HG03103 (cell line): ENCODE measurements at regions not wholly inside any gene's neighbourhood (a gene's known extent, or its start where the extent isn't known, plus 50 kb on each side); places are given as distances from the start of the nearest gene placed in this dataset.

Experiments
- ATAC-seq: cut with Tn5 transposase; IDR thresholded peaks from one replicate; pipeline ENCODE4 v1.9.1; 2021; ENCODE audit warnings: low read depth; ENCODE audit not compliant: unreplicated experiment

DNA sequence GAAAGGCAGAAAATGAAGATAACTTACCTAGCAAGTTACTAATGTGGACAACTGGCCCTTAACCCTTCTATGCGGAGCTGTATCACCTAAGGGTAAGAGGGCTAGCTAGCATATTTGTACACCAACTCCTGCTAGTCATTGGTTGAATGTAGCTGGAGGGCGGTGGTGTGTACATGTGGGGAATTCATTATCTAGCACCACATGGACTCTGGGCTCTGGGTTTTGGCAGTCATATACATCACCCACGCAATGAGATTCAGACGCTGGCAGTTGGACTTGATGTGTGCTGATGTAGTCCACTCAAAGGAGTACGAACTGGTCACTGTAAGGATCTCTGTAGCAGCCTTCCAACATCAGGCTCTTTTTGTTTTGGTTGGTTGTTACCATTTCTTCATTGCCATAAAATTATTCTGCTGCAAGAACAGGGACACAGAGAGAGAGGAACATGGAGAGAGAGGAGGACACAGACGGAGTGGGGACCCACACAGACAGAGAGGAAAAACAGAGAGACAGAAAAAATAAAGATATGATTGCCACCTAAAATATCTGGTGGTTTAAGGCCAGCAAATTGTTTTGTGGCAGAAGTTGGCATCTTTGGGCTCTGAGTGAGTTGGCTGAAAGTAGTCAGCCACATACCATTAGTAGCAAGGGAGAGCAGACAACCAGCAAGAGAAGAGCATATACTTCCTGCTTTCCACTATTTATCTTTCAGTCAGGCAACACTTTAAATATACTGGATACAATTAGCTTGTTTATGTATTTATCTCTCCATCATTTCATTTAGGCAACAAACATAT, 76.7 kb upstream of the MTPN start:
- ATAC-seq, result no peak

DNA sequence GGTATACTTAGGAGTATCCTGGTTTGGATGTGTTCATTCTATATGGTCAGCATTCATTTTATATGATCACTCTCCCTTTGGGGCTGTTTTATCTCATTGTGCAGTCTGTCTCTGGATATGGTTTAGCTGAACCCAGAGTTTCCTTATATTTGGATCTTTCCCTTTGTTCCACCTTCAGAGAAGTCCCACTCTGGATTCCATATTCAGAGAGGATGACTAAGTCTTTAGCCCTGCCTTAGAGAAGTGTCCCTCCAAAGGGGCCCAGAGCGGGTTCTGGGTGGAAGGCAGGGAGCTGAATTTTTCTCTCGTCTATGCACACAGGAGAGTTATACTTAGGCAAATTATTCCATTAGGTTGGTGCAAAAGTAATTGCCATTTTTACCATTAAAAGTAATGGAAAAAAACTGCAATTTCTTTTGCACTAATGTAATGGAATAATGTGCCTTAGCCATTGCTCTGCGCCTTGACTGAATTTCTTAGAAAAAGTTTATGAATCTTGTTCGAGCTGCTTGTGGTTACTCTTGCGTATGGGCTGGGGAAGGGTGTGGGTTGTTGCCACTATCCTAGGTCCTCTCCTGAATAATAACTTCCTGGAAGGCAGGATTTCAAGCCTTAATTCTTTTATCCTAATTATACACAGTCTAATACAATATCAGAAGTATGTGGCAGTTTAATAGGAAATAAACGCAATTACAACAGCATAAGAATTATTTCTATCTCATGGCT, 74.2 kb upstream of the MTPN start:
- no peak for ATAC-seq

DNA sequence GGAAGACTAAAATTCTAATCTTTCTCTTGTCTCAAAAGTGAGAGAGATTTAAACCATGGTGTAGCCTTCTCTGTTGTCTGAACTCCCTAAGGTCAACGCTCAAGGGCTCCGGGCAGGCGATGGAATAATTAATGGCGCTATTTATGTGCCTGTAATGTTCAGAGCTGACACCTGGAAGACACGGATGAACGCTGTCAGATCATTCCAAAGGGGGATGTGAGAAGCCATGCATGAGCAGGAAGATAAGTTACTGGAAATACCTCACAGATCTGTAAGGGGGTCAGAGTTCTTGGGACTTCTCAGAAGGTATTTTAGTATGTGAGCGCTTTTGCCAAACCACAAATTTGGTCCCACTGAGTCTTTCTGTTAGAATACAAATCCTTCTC, 73.3 kb upstream of the MTPN start:
- no peak for ATAC-seq

- ATAC-seq, result no peak
These were observed 72.8 kb upstream of the MTPN start for GRCh38 chr7:136049818-136050461.

GRCh38 chr7:136049117-136049516, 72.0 kb upstream of the MTPN start:
- no peak for ATAC-seq

DNA sequence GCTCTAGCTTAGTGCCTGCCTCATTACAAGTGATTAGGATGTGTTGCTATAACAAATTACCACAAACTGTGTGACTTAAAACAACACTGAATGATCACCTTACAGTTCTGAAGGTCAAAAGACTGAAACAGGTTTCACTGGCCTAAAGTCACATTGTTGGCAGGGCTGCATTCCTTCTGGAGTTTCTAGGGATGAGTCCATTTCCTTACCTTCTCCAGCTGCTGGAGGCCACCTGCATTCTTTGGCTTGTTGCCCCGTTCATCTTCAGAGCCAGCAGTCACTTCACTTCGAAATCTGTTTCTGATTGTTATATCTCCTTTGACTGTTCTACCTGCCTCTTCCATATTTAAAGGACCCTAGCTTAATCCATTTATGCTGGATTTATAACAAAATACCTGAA, 69.4 kb upstream of the MTPN start:
- ATAC-seq, result no peak

DNA sequence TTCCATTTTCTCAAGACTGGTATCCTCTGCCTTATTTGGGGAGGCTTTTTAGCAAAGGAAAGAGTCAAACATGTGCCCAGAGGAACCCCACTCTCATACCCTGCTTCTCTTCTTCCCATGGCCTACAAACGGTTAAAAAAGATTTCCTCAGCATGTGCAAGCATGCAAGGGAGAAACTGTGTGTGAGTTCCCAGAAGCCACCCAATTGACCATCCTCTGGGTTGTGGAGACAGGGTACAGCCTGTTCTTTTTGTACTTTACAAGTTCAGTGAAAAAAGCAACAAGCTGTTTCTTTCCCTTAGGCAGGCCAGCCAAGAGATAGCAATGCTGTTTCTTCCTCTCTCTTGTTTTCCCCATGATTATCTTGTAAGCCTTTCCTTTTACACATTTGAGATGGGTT, 68.8 kb upstream of the MTPN start:
- ATAC-seq, result no peak

DNA sequence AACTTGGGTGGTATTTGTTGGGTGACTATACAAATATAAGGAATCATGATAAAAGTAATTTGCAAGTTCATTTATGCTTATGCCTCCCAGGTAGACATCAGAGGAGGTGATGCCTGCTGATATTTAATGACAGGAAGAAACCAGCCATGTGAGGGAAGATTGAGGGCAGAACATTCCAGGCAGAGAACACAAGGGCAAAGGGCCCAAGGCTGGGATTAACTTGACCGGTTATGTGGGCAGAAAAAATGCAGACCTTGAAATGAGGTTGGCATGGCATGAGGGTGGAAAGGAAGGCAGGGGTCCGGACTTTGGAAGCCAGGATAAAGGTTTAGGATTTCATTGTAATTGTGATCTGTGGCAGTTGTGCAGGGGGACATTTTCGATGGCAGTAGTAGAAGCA, 68.0 kb upstream of the MTPN start:
- no peak for ATAC-seq

DNA sequence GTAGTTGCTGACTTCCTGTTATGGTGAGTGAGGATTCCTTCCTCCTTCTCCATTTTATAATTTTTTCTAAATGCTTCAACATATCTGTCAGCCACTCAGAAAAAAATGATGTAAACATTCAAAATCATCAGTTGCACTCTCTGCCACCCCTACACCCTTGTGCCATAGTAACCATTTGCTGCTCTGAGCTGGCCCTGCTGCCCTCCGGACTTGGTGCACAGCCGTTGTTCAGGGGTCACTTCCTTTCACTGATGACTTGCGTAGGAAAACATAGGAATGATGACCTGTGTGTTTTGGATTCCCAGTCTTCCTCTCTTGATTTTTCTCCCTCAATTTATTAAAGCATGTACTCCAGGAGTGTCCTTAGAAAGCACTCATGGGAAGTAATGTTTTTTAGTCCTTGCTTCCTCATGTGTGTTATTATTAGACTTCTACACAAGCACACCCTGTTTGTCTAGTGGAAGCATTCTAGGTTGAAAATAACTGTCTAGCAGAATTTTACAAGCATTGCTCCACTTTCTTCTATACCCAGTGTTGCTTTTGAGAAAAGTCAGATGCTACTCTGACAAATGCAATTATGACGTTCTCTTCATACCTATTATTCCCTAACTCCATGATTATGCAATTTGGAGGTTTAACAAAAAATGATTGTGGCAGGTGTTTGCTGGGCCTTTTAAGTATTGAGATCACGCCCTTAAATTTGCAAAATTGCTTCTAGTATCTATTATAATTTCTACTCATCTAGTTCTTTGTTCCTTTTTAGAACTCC, 62.6 kb upstream of the MTPN start:
- no peak for ATAC-seq

DNA sequence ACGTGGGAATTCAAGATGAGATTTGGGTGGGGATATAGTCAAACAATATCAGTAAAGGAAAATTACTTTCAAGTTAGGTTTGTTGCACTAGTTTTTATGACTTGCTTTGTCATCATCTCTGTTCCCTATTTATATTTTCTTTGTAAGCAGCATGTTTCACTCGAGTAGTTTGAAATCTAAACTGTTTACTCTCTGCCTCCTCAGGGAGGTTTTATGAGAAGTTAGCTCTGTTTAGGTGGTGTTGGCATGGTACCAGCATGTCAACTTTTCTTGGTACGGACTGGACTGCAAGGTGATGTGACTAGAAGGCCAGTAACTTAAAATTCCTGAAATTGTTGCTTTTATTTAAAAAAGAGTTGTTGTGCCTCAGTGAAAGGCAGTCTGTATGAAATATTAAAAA, 59.2 kb upstream of the MTPN start:
- no peak for ATAC-seq

- no peak for ATAC-seq
These were observed 57.0 kb upstream of the MTPN start for GRCh38 chr7:136034132-136034531.

- no peak for ATAC-seq
These were observed 56.4 kb upstream of the MTPN start for GRCh38 chr7:136033413-136034031.

- ATAC-seq, result peak; percentile 78
These were observed 53.7 kb upstream of the MTPN start for GRCh38 chr7:136030867-136031318.

DNA sequence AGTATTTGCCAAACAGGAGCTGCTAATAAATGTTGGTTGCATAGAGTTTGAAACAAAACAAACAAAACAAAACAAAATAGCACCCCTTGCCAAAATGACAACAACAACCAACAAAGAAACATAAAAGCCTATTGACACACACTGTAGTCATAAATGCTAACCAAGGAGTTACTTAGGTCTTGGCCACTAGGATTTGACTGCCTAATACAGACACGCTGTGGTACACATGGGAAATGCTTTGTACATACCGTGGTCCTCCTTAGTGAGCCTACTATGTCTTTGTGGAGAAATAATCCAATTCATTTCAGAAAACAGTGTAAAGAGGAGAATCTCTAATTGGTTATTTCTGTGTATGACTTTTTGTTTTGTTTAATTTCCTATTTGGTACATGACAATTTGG, 53.2 kb upstream of the MTPN start:
- ATAC-seq, result no peak

GRCh38 chr7:136027160-136027559, 50.0 kb upstream of the MTPN start:
- ATAC-seq, result no peak
